GM21423 (cell line): ENCODE measurements at regions not wholly inside any gene's neighbourhood (a gene's known extent, or its start where the extent isn't known, plus 50 kb on each side); places are given as distances from the start of the nearest gene placed in this dataset.

Experiments used
- ATAC-seq: cut with Tn5 transposase; IDR thresholded peaks from one replicate; pipeline ENCODE4 v1.9.1; 2021; ENCODE audit warnings: mild to moderate bottlenecking, moderate library complexity; ENCODE audit not compliant: unreplicated experiment

DNA sequence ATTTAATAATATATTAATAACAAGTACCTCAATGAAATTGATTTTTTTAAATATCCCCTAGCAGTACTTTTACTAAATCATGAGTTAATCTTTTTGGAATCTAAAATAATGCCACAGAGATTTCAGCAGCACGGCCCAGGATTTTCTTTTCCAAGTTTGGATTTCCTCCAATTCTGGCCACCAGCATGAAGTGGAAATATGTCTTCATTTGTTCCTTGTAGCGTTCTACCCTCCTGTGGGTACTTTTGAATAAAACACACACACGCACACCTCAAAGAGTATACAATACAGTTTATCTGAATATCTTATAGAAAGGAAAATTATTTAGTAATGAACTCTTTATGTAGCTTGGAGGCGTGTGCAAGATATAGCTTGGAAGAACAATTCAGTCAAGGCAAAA, 125.1 kb upstream of the STT3B start:
- no peak for ATAC-seq

GRCh38 chr3:31408720-31409119, 124.0 kb upstream of the STT3B start:
- no peak for ATAC-seq

DNA sequence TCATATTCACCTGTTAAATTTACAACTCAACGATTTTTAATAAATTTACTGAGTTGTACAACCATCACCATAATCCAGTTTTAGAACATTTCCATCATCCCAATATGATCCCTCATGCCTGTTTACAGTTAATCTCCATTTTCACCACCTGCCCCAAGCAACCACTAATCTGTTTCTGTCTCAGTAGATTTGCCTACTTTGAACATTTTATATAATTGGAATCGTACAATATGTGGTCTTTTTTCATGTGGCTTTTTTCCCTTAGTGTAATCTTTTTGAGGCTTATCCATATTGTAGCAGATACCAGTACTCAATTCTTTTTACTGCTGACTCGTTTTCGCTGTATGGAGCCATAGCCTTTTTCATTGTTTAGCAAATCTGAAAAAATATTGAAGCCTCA, 123.3 kb upstream of the STT3B start:
- ATAC-seq = no peak

DNA sequence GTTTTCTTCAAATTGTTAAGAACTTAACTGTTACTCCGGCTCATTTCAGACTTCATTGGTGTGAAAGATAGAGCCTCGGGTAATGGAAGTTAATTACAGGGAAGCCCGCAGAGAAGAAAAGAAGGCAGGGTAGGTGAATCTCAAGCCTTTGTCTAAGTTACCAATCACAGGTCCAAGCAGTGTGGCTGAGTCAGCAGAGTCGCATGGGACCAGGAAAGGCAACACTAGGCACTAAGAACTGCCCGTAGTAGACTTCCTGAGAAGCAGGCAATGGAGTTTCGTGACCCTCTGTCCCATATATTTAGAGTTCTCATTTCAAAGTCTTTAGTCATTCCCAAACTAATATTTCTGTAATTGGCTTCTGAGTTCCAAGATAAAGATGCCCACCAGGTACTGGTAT, 122.9 kb upstream of the STT3B start:
- no peak for ATAC-seq

- ATAC-seq = no peak
Observed at GRCh38 chr3:31410411-31410810, 122.3 kb upstream of the STT3B start.

DNA sequence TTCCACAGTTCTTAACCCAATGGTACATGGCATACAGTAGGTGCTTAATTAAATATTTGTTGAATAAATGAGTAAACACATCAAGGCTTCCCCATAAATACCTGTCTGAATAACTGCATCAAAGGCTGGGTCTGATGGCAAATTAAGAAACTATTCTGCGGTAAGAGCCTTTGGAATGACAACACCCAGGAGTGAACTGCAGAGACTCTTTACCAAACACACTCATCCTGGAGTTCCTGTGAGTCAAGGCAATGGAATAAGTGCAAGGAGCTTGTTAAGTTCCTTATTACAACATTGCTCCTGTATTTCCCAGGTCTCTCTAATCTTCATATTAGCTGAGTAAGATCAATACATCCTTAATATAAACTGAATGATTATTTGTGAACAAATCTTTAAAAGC, 119.9 kb upstream of the STT3B start:
- ATAC-seq = no peak

- ATAC-seq = no peak
Observed at GRCh38 chr3:31413515-31413914, 119.2 kb upstream of the STT3B start.

DNA sequence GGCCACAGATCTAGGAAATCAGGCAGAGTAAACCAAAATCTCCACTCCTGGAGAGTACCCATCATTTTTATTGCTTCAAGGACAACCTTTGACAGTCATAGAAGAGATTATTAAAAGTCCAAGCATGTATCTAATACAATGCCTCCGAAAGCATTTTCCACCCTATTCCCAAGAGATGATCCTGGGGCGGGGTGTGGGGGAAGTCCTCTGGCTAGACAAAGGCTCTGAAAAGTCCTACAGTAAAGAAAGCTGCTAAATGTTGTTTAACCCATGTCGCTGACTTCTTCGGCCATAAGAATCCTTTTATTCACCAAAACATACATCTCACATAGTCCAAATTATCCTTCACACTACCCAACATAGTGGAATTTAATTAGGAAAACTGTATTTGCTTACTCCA, 115.7 kb upstream of the STT3B start:
- no peak for ATAC-seq

DNA sequence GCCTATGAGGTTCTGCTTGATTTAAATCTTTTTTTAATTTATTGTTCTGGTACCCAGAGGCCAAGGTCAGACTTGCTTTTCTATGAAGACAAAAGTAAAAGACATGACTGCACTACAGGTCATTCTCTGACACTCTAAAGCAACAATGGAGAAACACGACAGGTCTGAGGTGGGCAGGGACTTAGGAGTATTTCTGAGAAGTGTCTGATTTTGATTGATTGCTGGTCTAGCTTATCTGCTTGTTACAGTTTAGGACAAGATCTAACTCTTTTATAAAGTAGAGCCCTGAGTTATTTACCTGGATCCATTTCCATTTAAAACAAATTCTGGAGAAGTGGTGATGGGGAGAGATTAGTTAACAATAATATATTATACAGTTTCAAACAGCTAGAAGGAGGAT, 115.2 kb upstream of the STT3B start:
- no peak for ATAC-seq

DNA sequence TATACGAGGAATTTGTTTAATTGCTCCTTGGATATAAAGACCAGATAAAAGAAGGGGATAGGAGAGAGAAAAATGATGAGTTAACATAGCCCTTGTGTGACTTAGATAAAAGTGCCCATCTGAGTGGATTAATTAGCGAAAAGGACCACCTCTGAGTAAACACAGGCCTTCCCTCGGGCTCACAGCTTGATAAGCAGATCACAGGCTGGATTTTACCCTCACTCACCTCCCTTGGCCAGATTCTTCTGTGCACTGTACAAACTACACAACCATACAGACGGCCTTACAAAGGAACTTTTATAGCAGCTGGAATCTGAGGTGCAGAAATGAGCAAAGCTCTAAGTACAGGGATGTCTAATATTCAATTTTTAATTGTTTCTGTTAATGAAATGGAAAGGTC, 112.4 kb upstream of the STT3B start:
- no peak for ATAC-seq

GRCh38 chr3:31421314-31422048, 111.2 kb upstream of the STT3B start:
- no peak for ATAC-seq

GRCh38 chr3:31422237-31422636, 110.5 kb upstream of the STT3B start:
- ATAC-seq = no peak

DNA sequence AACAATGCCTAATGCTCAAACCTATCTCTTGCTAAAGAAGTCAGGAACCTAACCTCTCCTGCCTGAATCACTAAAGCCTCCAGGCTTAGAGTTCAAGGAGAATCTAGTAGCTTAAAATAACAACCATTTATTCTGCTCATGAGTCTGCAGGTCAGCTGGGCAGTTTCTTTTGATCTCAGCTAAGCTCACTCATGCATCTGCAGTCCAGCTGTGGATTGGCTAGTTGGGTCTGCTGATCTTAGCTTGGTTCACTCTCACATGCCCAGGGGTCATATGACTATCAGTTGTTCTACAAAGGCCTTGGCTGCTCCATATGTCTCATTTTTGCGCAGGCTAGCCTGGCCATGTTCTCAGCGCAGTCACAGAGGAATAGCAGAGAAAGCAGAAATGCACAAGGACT, 109.2 kb upstream of the STT3B start:
- ATAC-seq = no peak

- ATAC-seq = no peak
Observed at GRCh38 chr3:31425401-31425800, 107.3 kb upstream of the STT3B start.

GRCh38 chr3:31427623-31428022, 105.1 kb upstream of the STT3B start:
- ATAC-seq = no peak

- ATAC-seq = no peak
Observed at GRCh38 chr3:31431321-31431720, 101.4 kb upstream of the STT3B start.

- ATAC-seq = no peak
Observed at GRCh38 chr3:31432897-31433678, 99.6 kb upstream of the STT3B start.

- no peak for ATAC-seq
Observed at GRCh38 chr3:31433679-31433992, 99.1 kb upstream of the STT3B start.

- no peak for ATAC-seq
Observed at GRCh38 chr3:31434819-31435218, 97.9 kb upstream of the STT3B start.

GRCh38 chr3:31436830-31437229, 95.9 kb upstream of the STT3B start:
- no peak for ATAC-seq

DNA sequence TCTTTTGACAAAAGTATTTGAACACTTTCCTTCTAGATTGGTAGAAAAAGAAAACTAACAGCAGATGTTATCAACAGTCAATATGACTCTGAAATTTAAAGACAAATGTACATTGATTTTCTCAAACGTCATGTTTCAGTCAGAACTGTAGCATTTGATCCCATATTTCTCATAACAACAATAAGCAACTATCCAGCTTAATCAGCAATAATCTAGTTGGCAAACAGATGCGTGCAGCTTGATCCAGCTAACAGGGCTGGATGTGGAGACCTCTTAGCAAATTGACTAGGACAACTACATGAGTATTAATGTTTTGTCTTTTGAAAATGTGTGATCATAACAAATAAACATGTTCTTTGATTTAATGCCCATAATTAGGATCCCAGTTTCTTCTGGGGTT, 94.0 kb upstream of the STT3B start:
- ATAC-seq = no peak

DNA sequence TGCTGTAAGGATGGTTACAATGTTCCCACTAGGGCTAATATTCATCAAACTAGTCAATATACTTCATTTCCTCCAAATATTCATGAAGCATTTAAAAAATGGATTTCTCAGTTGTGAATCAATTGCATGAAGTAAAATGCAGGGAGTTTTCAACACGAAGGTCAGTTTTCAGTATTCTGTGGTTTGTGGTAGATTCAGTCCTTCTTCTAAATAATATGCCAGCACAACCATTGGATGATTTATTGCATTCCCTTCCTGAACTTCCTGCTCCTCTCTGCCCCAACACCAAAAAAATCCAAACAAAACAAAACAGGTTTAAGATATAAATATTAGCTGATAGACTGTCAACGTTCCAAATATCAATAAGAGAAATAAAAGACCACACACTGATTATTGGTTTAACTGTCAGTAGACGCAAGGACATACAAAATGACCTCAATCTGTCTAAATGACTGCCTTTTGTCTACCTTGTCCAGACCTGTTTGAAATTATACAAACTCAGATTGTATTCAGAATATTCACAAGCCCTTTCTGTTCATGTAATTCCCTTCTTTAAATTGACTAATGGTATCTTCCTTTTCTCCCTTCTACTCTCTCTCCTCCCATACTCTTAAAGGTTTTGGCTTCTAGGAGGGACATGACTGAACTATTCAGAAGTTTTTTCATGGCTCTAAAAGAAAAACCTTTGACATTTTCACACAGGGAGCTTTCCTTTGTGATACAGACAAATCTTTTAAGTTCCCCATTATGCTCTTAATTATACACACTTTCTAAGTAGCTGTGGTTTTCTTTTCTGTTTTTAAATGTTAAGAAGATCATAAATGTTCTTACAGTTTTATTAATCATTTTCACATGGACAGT, 92.6 kb upstream of the STT3B start:
- no peak for ATAC-seq
